ENCODE measurements at regions not wholly inside any gene's neighbourhood (a gene's known extent, or its start where the extent isn't known, plus 50 kb on each side); places are given as distances from the start of the nearest gene placed in this dataset.

- no peaks in the 10 kb centered on the region for H3K9me3 Mint-ChIP-seq
- no peaks in the 10 kb centered on the region for H3K4me1 Mint-ChIP-seq
- no peak overlapping the region for H3K4me3 Mint-ChIP-seq
- H3K27ac Mint-ChIP-seq: no peak overlapping the region
- H3K27me3 Mint-ChIP-seq (ENCODE audit: low read depth): no peaks in the 10 kb centered on the region
- no peak for TF ChIP-seq CTCF (IDR thresholded peaks at IDR 0.05; ENCODE audit: unreplicated experiment in 3 of 3)
- H3K36me3 Mint-ChIP-seq (ENCODE audit: low read depth): no peaks in the 10 kb centered on the region
Observed at GRCh38 chr18:61975526-61976326, 82.9 kb upstream of the RNF152 start.

- Mint-ChIP-seq H3K36me3 (ENCODE audit: low read depth) (no peaks in the 10 kb centered on the region), H3K4me1 (no peaks in the 10 kb centered on the region), H3K27me3 (ENCODE audit: low read depth) (no peaks in the 10 kb centered on the region), H3K4me3 (no peak overlapping the region), H3K27ac (no peak overlapping the region), H3K9me3 (no peaks in the 10 kb centered on the region)
- no peak for TF ChIP-seq CTCF (IDR thresholded peaks at IDR 0.05; ENCODE audit: unreplicated experiment in 3 of 3)
Observed at GRCh38 chr18:61973273-61974115, 80.7 kb upstream of the RNF152 start.

GRCh38 chr18:61972389-61973264 lies 79.8 kb upstream of the RNF152 start:
- H3K27me3 Mint-ChIP-seq (ENCODE audit: low read depth): no peaks in the 10 kb centered on the region
- H3K9me3 Mint-ChIP-seq: no peaks in the 10 kb centered on the region
- H3K4me1 Mint-ChIP-seq: no peaks in the 10 kb centered on the region
- H3K27ac Mint-ChIP-seq: no peak overlapping the region
- H3K4me3 Mint-ChIP-seq: no peak overlapping the region
- no peaks in the 10 kb centered on the region for H3K36me3 Mint-ChIP-seq (ENCODE audit: low read depth)
- no peak for TF ChIP-seq CTCF (IDR thresholded peaks at IDR 0.05; ENCODE audit: unreplicated experiment in 3 of 3)

GRCh38 chr18:61967252-61967891 lies 74.6 kb upstream of the RNF152 start:
- no peaks in the 10 kb centered on the region for H3K36me3 Mint-ChIP-seq (ENCODE audit: low read depth)
- no peaks in the 10 kb centered on the region for H3K27me3 Mint-ChIP-seq (ENCODE audit: low read depth)
- H3K27ac Mint-ChIP-seq: no peak overlapping the region
- H3K9me3 Mint-ChIP-seq: no peaks in the 10 kb centered on the region
- peaks cover 7% of the 10 kb centered on the region for H3K4me1 Mint-ChIP-seq
- no peak overlapping the region for H3K4me3 Mint-ChIP-seq
- no peak for TF ChIP-seq CTCF (IDR thresholded peaks at IDR 0.05; ENCODE audit: unreplicated experiment in 3 of 3)

- no peaks in the 10 kb centered on the region for H3K36me3 Mint-ChIP-seq (ENCODE audit: low read depth)
- no peaks in the 10 kb centered on the region for H3K27me3 Mint-ChIP-seq (ENCODE audit: low read depth)
- no peak for TF ChIP-seq CTCF (IDR thresholded peaks at IDR 0.05; ENCODE audit: unreplicated experiment in 3 of 3)
- H3K4me3 Mint-ChIP-seq: no peak overlapping the region
- H3K27ac Mint-ChIP-seq: no peak overlapping the region
- no peaks in the 10 kb centered on the region for H3K9me3 Mint-ChIP-seq
- H3K4me1 Mint-ChIP-seq: peaks cover 9% of the 10 kb centered on the region
Observed at GRCh38 chr18:61965311-61965710, 72.5 kb upstream of the RNF152 start.
